GM12891 (cell line): ENCODE measurements at regions not wholly inside any gene's neighbourhood (a gene's known extent, or its start where the extent isn't known, plus 50 kb on each side); places are given as distances from the start of the nearest gene placed in this dataset.
"Not testable (repeated sequence)": the region's sequence is repeated elsewhere in the genome, so short reads cannot be mapped to it uniquely, and the experiment has no call there.

Source experiments
- DNase-seq: peaks from one replicate; pipeline ENCODE4 v3.0.0; 2011; ENCODE audit warnings: low spot score; ENCODE audit not compliant: insufficient read length
- FAIRE-seq: peaks from 2 replicates; lab custom pipeline; 2011; peaks lifted over from hg19 to GRCh38; lab: Jason Lieb, UNC
- PAX5 ChIP-seq: IDR thresholded peaks from 2 replicates; pipeline ENCODE4 v1.6.1; 2011; ENCODE audit warnings: low read length, moderate library complexity, mild to moderate bottlenecking; ENCODE audit not compliant: insufficient read depth, severe bottlenecking
- POLR2A ChIP-seq: IDR thresholded peaks from 2 replicates; pipeline ENCODE4 v1.6.1; 2011; ENCODE audit warnings: low read depth, low read length, control low read depth
- POLR2AphosphoS5 ChIP-seq: IDR thresholded peaks from 2 replicates; pipeline ENCODE4 v1.6.1; 2011; ENCODE audit warnings: low read depth, low read length, control low read depth
- POU2F2 ChIP-seq: IDR thresholded peaks from 2 replicates; pipeline ENCODE4 v1.6.1; 2011; ENCODE audit warnings: low read depth, mild to moderate bottlenecking, control low read depth, low read length, moderate library complexity
- SPI1 ChIP-seq: IDR thresholded peaks from 2 replicates; pipeline ENCODE4 v1.6.1; 2011; ENCODE audit warnings: low read depth, low read length, control low read depth
- TAF1 ChIP-seq: IDR thresholded peaks from 2 replicates; pipeline ENCODE4 v1.6.1; 2011; ENCODE audit warnings: low read depth, low read length, control low read depth

GRCh38 chr9:11676821-11677220, 1016.4 kb upstream of the TYRP1 start:
- TF ChIP-seq SPI1 (no peak), POLR2AphosphoS5 (no peak), POU2F2 (no peak), PAX5 (no peak), TAF1 (no peak), POLR2A (no peak)
- DNase-seq (no peak), FAIRE-seq (no peak)

- no peak for FAIRE-seq
- DNase-seq: no peak
- TF ChIP-seq SPI1 (no peak), POU2F2 (no peak), POLR2A (no peak), POLR2AphosphoS5 (no peak), PAX5 (no peak), TAF1 (no peak)
Observed at GRCh38 chr9:11686733-11687132, 1006.5 kb upstream of the TYRP1 start.

GRCh38 chr9:11697126-11697525, 996.1 kb upstream of the TYRP1 start:
- FAIRE-seq (no peak), DNase-seq (no peak)
- no peak for TF ChIP-seq SPI1

GRCh38 chr9:11701706-11702105, 991.5 kb upstream of the TYRP1 start:
- DNase-seq (no peak), FAIRE-seq (no peak)
- TF ChIP-seq TAF1: no peak
- TF ChIP-seq POLR2AphosphoS5: no peak
- TF ChIP-seq POU2F2: no peak

GRCh38 chr9:11702548-11702947, 990.6 kb upstream of the TYRP1 start:
- TF ChIP-seq TAF1 (no peak), POU2F2 (no peak), POLR2A (no peak), POLR2AphosphoS5 (no peak), PAX5 (no peak), SPI1 (no peak)
- no peak for DNase-seq
- no peak for FAIRE-seq

GRCh38 chr9:11704198-11704597, 989.0 kb upstream of the TYRP1 start:
- not testable (repeated sequence) for FAIRE-seq

GRCh38 chr9:11708899-11709298, 984.3 kb upstream of the TYRP1 start:
- no peak for DNase-seq
- no peak for TF ChIP-seq TAF1
- TF ChIP-seq POLR2AphosphoS5: no peak
- TF ChIP-seq POU2F2: no peak
- no peak for TF ChIP-seq SPI1
- no peak for TF ChIP-seq PAX5
- no peak for FAIRE-seq

More at GRCh38 chr9:11704198-11704597, 989.0 kb upstream of the TYRP1 start:
- DNase-seq: not testable (repeated sequence)

- TF ChIP-seq PAX5 (no peak), POLR2A (no peak), POLR2AphosphoS5 (no peak), TAF1 (no peak), POU2F2 (no peak), SPI1 (no peak)
- no peak for FAIRE-seq
- no peak for DNase-seq
Observed at GRCh38 chr9:11709567-11709966, 983.6 kb upstream of the TYRP1 start.

GRCh38 chr9:11713077-11713476, 980.1 kb upstream of the TYRP1 start:
- DNase-seq (no peak), FAIRE-seq (no peak)
- TF ChIP-seq POU2F2 (no peak), POLR2AphosphoS5 (no peak)

GRCh38 chr9:11722957-11723356, 970.2 kb upstream of the TYRP1 start:
- TF ChIP-seq POU2F2 (no peak), POLR2A (no peak), TAF1 (no peak), POLR2AphosphoS5 (no peak), SPI1 (no peak), PAX5 (no peak)
- no peak for FAIRE-seq
- no peak for DNase-seq

- FAIRE-seq (no peak), DNase-seq (no peak)
- TF ChIP-seq SPI1 (peak; percentile 69), POU2F2 (no peak)
Observed at GRCh38 chr9:11726659-11727058, 966.5 kb upstream of the TYRP1 start.

GRCh38 chr9:11735391-11735790, 957.8 kb upstream of the TYRP1 start:
- FAIRE-seq: no peak
- DNase-seq: no peak

More at GRCh38 chr9:11735391-11735790, 957.8 kb upstream of the TYRP1 start:
- TF ChIP-seq POU2F2: no peak
- TF ChIP-seq PAX5: no peak
- no peak for TF ChIP-seq SPI1
- no peak for TF ChIP-seq POLR2A
- TF ChIP-seq POLR2AphosphoS5: no peak
- TF ChIP-seq TAF1: no peak
